Loucy (cell line): ENCODE measurements at regions not wholly inside any gene's neighbourhood (a gene's known extent, or its start where the extent isn't known, plus 50 kb on each side); places are given as distances from the start of the nearest gene placed in this dataset.

Experiments
- H2AFZ ChIP-seq: fragments of 200-600 bp; sonication (generic); 2 replicates; pipeline ENCODE4 v1.6.0; 2016; ENCODE audit warnings: antibody characterized with exemption, mild to moderate bottlenecking, low read length, moderate library complexity
- H3F3A ChIP-seq: fragments of 200-600 bp; 2 replicates; pipeline ENCODE4 v1.6.0; 2016; ENCODE audit warnings: antibody characterized with exemption, low read depth, mild to moderate bottlenecking
- H3K27me3 ChIP-seq: fragments of 200-600 bp; sonication (generic); 2 replicates; pipeline ENCODE4 v1.6.1; 2014; ENCODE audit warnings: low read length, mild to moderate bottlenecking; ENCODE audit not compliant: insufficient read depth, poor library complexity, severe bottlenecking
- H3K36me3 ChIP-seq: fragments of 200-600 bp; sonication (generic); 2 replicates; pipeline ENCODE4 v1.6.1; 2016; ENCODE audit warnings: low read length; ENCODE audit not compliant: insufficient read depth
- H3K4me1 ChIP-seq: fragments of 200-600 bp; sonication (generic); 2 replicates; pipeline ENCODE4 v1.5.1; 2014; ENCODE audit warnings: low read length, mild to moderate bottlenecking; ENCODE audit not compliant: insufficient read depth, poor library complexity, severe bottlenecking
- H3K4me2 ChIP-seq: fragments of 200-600 bp; sonication (generic); 2 replicates; pipeline ENCODE4 v1.6.0; 2014; ENCODE audit warnings: antibody characterized with exemption, low read length, low read depth, mild to moderate bottlenecking; ENCODE audit not compliant: poor library complexity, severe bottlenecking
- H3K4me3 ChIP-seq: fragments of 200-600 bp; sonication (generic); 2 replicates; pipeline ENCODE4 v1.5.1; 2014; ENCODE audit warnings: low read length, mild to moderate bottlenecking, mixed read lengths; ENCODE audit not compliant: poor library complexity, severe bottlenecking
- H3K79me2 ChIP-seq: fragments of 200-600 bp; sonication (generic); 2 replicates; pipeline ENCODE4 v1.6.1; 2014; ENCODE audit warnings: low read length; ENCODE audit not compliant: insufficient read depth
- H3K9ac ChIP-seq: fragments of 200-600 bp; sonication (generic); 2 replicates; pipeline ENCODE4 v1.6.0; 2014; ENCODE audit warnings: mild to moderate bottlenecking, low read depth, low read length, moderate library complexity; ENCODE audit not compliant: poor library complexity, severe bottlenecking
- H3K9me2 ChIP-seq: fragments of 200-600 bp; sonication (generic); replicated peaks from 2 replicates; pipeline ENCODE4 v1.6.1; 2016; ENCODE audit warnings: low read depth, low read length, mixed read lengths
- H3K9me3 ChIP-seq: fragments of 200-600 bp; sonication (generic); 2 replicates; pipeline ENCODE4 v1.6.1; 2014; ENCODE audit warnings: mild to moderate bottlenecking, antibody characterized with exemption, low read length, low read depth; ENCODE audit not compliant: insufficient read depth
- H4K20me1 ChIP-seq: fragments of 200-600 bp; sonication (generic); 2 replicates; pipeline ENCODE4 v1.6.0; 2014; ENCODE audit warnings: antibody characterized with exemption, low read length, mild to moderate bottlenecking; ENCODE audit not compliant: insufficient read depth, poor library complexity, severe bottlenecking
- CTCF ChIP-seq: fragments of 200-600 bp; sonication (generic); conservative IDR thresholded peaks from 2 replicates; pipeline ENCODE4 v1.5.1; 2014; ENCODE audit warnings: mild to moderate bottlenecking, antibody characterized with exemption, low read length
- EZH2phosphoT487 ChIP-seq: fragments of 200-600 bp; IDR thresholded peaks from 2 replicates; pipeline ENCODE4 v1.6.1; 2018; ENCODE audit warnings: antibody characterized with exemption, mild to moderate bottlenecking, moderate library complexity, borderline replicate concordance

- no peak overlapping the region for H3K4me2 ChIP-seq
- no peaks in the 10 kb centered on the region for H3K79me2 ChIP-seq
- H3K4me1 ChIP-seq = no peaks in the 10 kb centered on the region
Observed at GRCh38 chr6:4355241-4355640, 219.9 kb upstream of the ECI2 start.

GRCh38 chr6:4354181-4354580, 218.8 kb upstream of the ECI2 start:
- Histone ChIP-seq H3K27me3 (no peaks in the 10 kb centered on the region), H3K9me2 (no peaks in the 10 kb centered on the region), H3K9ac (no peak overlapping the region), H3K4me3 (no peak overlapping the region), H3K36me3 (no peaks in the 10 kb centered on the region), H3K4me2 (no peak overlapping the region), H2AFZ (no peak overlapping the region), H3K79me2 (no peaks in the 10 kb centered on the region), H4K20me1 (no peaks in the 10 kb centered on the region), H3F3A (no peaks in the 10 kb centered on the region), H3K4me1 (no peaks in the 10 kb centered on the region), H3K9me3 (no peaks in the 10 kb centered on the region)
- no peak for TF ChIP-seq CTCF
- no peak for TF ChIP-seq EZH2phosphoT487

More at GRCh38 chr6:4355241-4355640, 219.9 kb upstream of the ECI2 start:
- Histone ChIP-seq H3K9me3 (no peaks in the 10 kb centered on the region), H3K9ac (no peak overlapping the region), H3K27me3 (no peaks in the 10 kb centered on the region), H3K9me2 (no peaks in the 10 kb centered on the region), H3K4me3 (no peak overlapping the region), H2AFZ (no peak overlapping the region), H4K20me1 (no peaks in the 10 kb centered on the region), H3K36me3 (no peaks in the 10 kb centered on the region), H3F3A (no peaks in the 10 kb centered on the region)
- TF ChIP-seq EZH2phosphoT487 (no peak), CTCF (no peak)

- no peaks in the 10 kb centered on the region for H3K4me1 ChIP-seq
- no peaks in the 10 kb centered on the region for H3K9me3 ChIP-seq
- no peak overlapping the region for H3K4me3 ChIP-seq
- no peak overlapping the region for H2AFZ ChIP-seq
- no peaks in the 10 kb centered on the region for H3K79me2 ChIP-seq
- no peak overlapping the region for H3K4me2 ChIP-seq
- H4K20me1 ChIP-seq = no peaks in the 10 kb centered on the region
- H3F3A ChIP-seq = no peaks in the 10 kb centered on the region
- H3K9ac ChIP-seq = no peak overlapping the region
- TF ChIP-seq EZH2phosphoT487 (no peak), CTCF (no peak)
- no peaks in the 10 kb centered on the region for H3K27me3 ChIP-seq
- no peaks in the 10 kb centered on the region for H3K36me3 ChIP-seq
- H3K9me2 ChIP-seq = no peaks in the 10 kb centered on the region
Observed at GRCh38 chr6:4352731-4353130, 217.4 kb upstream of the ECI2 start.
